Liver (tissue), 8 donors: ENCODE measurements at regions not wholly inside any gene's neighbourhood (a gene's known extent, or its start where the extent isn't known, plus 50 kb on each side); places are given as distances from the start of the nearest gene placed in this dataset.

Experiments used
- DNase-seq: peaks from one replicate; pipeline ENCODE4 v3.0.0-alpha.2; 2017; ENCODE audit warnings: low spot score
- H3K27ac ChIP-seq, 2 donors: one replicate each; pipeline ENCODE4 v1.7.0; 2013; ENCODE audit warnings: inconsistent platforms in 2 of 2, low read length in 2 of 2, control low read depth in 1 of 2, low read depth in 1 of 2, mild to moderate bottlenecking in 1 of 2
- H3K27me3 ChIP-seq, 4 donors: one replicate each; pipeline versions ENCODE4 v1.6.1 to v1.7.0; 2013; ENCODE audit warnings: low read length in 3 of 4, inconsistent platforms in 1 of 4, mild to moderate bottlenecking in 1 of 4, moderate library complexity in 1 of 4; ENCODE audit not compliant: control insufficient read depth in 4 of 4, insufficient read depth in 4 of 4
- H3K36me3 ChIP-seq, 4 donors: one replicate each; pipeline versions ENCODE4 v1.6.1 to v1.7.0; 2013; ENCODE audit warnings: low read length in 3 of 4, mild to moderate bottlenecking in 3 of 4, low read depth in 1 of 4, moderate library complexity in 1 of 4; ENCODE audit not compliant: control insufficient read depth in 4 of 4, insufficient read depth in 3 of 4
- H3K4me1 ChIP-seq, 4 donors: one replicate each; pipeline versions ENCODE4 v1.6.1 to v1.7.0; 2013; ENCODE audit warnings: low read length in 3 of 4, mild to moderate bottlenecking in 3 of 4, moderate library complexity in 1 of 4; ENCODE audit not compliant: control insufficient read depth in 4 of 4, insufficient read depth in 4 of 4
- H3K4me3 ChIP-seq, 3 donors: one replicate each; pipeline versions ENCODE4 v1.6.1 to v1.7.0; 2013; ENCODE audit warnings: low read length in 3 of 3, control low read depth in 1 of 3, low read depth in 1 of 3, mild to moderate bottlenecking in 1 of 3
- H3K9ac ChIP-seq, 2 donors: one replicate each; pipeline ENCODE4 v1.7.0; 2013; ENCODE audit warnings: low read length in 2 of 2, mild to moderate bottlenecking in 2 of 2, moderate library complexity in 2 of 2, control low read depth in 1 of 2, low read depth in 1 of 2
- H3K9me3 ChIP-seq, 4 donors: one replicate each; pipeline versions ENCODE4 v1.6.1 to v1.7.0; 2013; ENCODE audit warnings: low read length in 3 of 4; ENCODE audit not compliant: control insufficient read depth in 4 of 4
- EGR1 ChIP-seq, 2 donors: IDR thresholded peaks; 2 replicates each; pipeline ENCODE4 v1.6.1; 2016 to 2018; ENCODE audit warnings: antibody characterized with exemption in 2 of 2, low read depth in 2 of 2
- FOXA1 ChIP-seq: IDR thresholded peaks from 2 replicates; pipeline ENCODE4 v1.6.1; 2016; ENCODE audit warnings: antibody characterized with exemption
- FOXA2 ChIP-seq: IDR thresholded peaks from 2 replicates; pipeline ENCODE4 v1.6.1; 2016; ENCODE audit warnings: antibody characterized with exemption
- GABPA ChIP-seq, 2 donors: IDR thresholded peaks in 1 of 2; conservative IDR thresholded peaks in 1 of 2; 2 replicates each; pipeline ENCODE4 v1.6.1; 2016; ENCODE audit warnings: antibody characterized with exemption in 2 of 2, mild to moderate bottlenecking in 1 of 2, moderate library complexity in 1 of 2
- HNF4A ChIP-seq, 2 donors: conservative IDR thresholded peaks; 2 replicates each; pipeline ENCODE4 v1.6.1; 2016; ENCODE audit warnings: antibody characterized with exemption in 2 of 2, mild to moderate bottlenecking in 2 of 2
- HNF4G ChIP-seq: IDR thresholded peaks from 2 replicates; pipeline ENCODE4 v1.6.1; 2016; ENCODE audit warnings: antibody characterized with exemption
- JUND ChIP-seq, 2 donors: IDR thresholded peaks; 2 replicates each; pipeline ENCODE4 v1.6.1; 2016; ENCODE audit warnings: antibody characterized with exemption in 2 of 2
- NR2F2 ChIP-seq: IDR thresholded peaks from 2 replicates; pipeline ENCODE4 v1.6.1; 2016; ENCODE audit warnings: antibody characterized with exemption
- RAD21 ChIP-seq, 2 donors: IDR thresholded peaks; 2 replicates each; pipeline ENCODE4 v1.6.1; 2016; ENCODE audit warnings: antibody characterized with exemption in 2 of 2, mild to moderate bottlenecking in 2 of 2
- RXRA ChIP-seq, 2 donors: IDR thresholded peaks; 2 replicates each; pipeline ENCODE4 v1.6.1; 2017 to 2018; ENCODE audit warnings: antibody characterized with exemption in 2 of 2, mild to moderate bottlenecking in 1 of 2
- SP1 ChIP-seq: IDR thresholded peaks from 2 replicates; pipeline ENCODE4 v1.6.1; 2018; ENCODE audit warnings: antibody characterized with exemption, mild to moderate bottlenecking
- TAF1 ChIP-seq: conservative IDR thresholded peaks from 2 replicates; pipeline ENCODE4 v1.6.1; 2016; ENCODE audit warnings: antibody characterized with exemption, mild to moderate bottlenecking
- YY1 ChIP-seq: IDR thresholded peaks from 2 replicates; pipeline ENCODE4 v1.6.1; 2016; ENCODE audit warnings: antibody characterized with exemption, mild to moderate bottlenecking
- WGBS: extraction: QIAGEN DNeasy Blood & Tissue Kit; methylation state at CpG from one replicate; pipeline ENCODE4 v1.1.7; 2013; 5-methylcytosine and 5-hydroxymethylcytosine counted together
- TF ChIP-seq, protein P1 (sequence below): fragments of 150-350 bp; IDR thresholded peaks from 2 replicates; pipeline ENCODE4 v1.5.1; 2017; ENCODE audit warnings: improper control_type of control experiment, low read depth, low read length; ENCODE audit not compliant: missing input control
- TF ChIP-seq, protein P2 (sequence below): IDR thresholded peaks from 2 replicates; pipeline ENCODE4 v1.6.1; 2016; ENCODE audit warnings: antibody characterized with exemption
- TF ChIP-seq, protein P3 (sequence below): IDR thresholded peaks from 2 replicates; pipeline ENCODE4 v1.6.1; 2016; ENCODE audit warnings: antibody characterized with exemption
- TF ChIP-seq, protein P4 (sequence below): IDR thresholded peaks from 2 replicates; pipeline ENCODE4 v1.6.1; 2016; ENCODE audit warnings: antibody characterized with exemption
- TF ChIP-seq, protein P5 (sequence below): IDR thresholded peaks from 2 replicates; pipeline ENCODE4 v1.6.1; 2016; ENCODE audit warnings: antibody characterized with exemption, mild to moderate bottlenecking
- donor health status: healthy.
- donor health status: healthy.
- donor health status: healthy.
- donor health status: healthy.
- donor health status: healthy.

DNA sequence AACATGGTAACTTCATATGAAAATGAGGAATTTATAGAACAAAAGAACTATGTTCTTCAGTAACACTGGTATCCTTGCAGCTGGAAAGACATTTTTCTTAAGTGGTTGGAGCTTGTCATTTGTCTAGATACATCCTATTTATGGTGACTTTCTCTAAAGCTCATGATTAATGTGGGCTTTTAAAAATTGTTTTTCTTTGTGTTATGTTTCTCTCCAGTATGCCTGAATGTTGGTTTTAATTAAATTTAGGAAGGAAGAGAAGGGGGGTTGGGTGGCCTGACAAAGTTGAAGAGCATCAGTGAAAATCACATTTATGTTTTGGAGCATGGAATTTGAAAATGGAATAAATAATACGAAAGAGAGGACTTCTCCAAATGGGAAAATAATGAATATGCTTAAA is 457.1 kb upstream of the ETAA1 start:
- H3K4me3 ChIP-seq = no peak overlapping the region
- H3K9me3 ChIP-seq = peaks cover 0 to 1% (median 0%) of the 10 kb centered on the region in 4 donors
- H3K9ac ChIP-seq = no peak overlapping the region
- no peak overlapping the region for H3K27ac ChIP-seq
- WGBS = 71% methylated on average over 1 of the region's 1 CpG
- no peak for DNase-seq
- TF ChIP-seq SP1 (no peak), TAF1 (no peak), FOXA1 (no peak), YY1 (no peak), JUND (IDR thresholded peaks at IDR 0.05) (no peak), NR2F2 (no peak), RXRA (IDR thresholded peaks at IDR 0.05) (no peak), GABPA (IDR thresholded peaks at IDR 0.05 in 1 of 2, conservative IDR thresholded peaks at IDR 0.05 in 1 of 2) (no peak), HNF4A (conservative IDR thresholded peaks at IDR 0.05) (no peak), EGR1 (IDR thresholded peaks at IDR 0.05; ENCODE audit: low read depth in 2 of 2) (no peak)
- TF ChIP-seq, protein P1, sequence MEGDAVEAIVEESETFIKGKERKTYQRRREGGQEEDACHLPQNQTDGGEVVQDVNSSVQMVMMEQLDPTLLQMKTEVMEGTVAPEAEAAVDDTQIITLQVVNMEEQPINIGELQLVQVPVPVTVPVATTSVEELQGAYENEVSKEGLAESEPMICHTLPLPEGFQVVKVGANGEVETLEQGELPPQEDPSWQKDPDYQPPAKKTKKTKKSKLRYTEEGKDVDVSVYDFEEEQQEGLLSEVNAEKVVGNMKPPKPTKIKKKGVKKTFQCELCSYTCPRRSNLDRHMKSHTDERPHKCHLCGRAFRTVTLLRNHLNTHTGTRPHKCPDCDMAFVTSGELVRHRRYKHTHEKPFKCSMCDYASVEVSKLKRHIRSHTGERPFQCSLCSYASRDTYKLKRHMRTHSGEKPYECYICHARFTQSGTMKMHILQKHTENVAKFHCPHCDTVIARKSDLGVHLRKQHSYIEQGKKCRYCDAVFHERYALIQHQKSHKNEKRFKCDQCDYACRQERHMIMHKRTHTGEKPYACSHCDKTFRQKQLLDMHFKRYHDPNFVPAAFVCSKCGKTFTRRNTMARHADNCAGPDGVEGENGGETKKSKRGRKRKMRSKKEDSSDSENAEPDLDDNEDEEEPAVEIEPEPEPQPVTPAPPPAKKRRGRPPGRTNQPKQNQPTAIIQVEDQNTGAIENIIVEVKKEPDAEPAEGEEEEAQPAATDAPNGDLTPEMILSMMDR = no peak
- TF ChIP-seq, protein P2, sequence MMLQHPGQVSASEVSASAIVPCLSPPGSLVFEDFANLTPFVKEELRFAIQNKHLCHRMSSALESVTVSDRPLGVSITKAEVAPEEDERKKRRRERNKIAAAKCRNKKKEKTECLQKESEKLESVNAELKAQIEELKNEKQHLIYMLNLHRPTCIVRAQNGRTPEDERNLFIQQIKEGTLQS = no peak
- TF ChIP-seq, protein P3, sequence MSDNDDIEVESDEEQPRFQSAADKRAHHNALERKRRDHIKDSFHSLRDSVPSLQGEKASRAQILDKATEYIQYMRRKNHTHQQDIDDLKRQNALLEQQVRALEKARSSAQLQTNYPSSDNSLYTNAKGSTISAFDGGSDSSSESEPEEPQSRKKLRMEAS = no peak
- TF ChIP-seq, protein P4, sequence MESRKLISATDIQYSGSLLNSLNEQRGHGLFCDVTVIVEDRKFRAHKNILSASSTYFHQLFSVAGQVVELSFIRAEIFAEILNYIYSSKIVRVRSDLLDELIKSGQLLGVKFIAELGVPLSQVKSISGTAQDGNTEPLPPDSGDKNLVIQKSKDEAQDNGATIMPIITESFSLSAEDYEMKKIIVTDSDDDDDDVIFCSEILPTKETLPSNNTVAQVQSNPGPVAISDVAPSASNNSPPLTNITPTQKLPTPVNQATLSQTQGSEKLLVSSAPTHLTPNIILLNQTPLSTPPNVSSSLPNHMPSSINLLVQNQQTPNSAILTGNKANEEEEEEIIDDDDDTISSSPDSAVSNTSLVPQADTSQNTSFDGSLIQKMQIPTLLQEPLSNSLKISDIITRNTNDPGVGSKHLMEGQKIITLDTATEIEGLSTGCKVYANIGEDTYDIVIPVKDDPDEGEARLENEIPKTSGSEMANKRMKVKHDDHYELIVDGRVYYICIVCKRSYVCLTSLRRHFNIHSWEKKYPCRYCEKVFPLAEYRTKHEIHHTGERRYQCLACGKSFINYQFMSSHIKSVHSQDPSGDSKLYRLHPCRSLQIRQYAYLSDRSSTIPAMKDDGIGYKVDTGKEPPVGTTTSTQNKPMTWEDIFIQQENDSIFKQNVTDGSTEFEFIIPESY = no peak
- H3K36me3 ChIP-seq = no peaks in the 10 kb centered on the region
- peaks cover 0 to 2% (median 0%) of the 10 kb centered on the region in 4 donors for H3K27me3 ChIP-seq
- H3K4me1 ChIP-seq = no peaks in the 10 kb centered on the region

DNA sequence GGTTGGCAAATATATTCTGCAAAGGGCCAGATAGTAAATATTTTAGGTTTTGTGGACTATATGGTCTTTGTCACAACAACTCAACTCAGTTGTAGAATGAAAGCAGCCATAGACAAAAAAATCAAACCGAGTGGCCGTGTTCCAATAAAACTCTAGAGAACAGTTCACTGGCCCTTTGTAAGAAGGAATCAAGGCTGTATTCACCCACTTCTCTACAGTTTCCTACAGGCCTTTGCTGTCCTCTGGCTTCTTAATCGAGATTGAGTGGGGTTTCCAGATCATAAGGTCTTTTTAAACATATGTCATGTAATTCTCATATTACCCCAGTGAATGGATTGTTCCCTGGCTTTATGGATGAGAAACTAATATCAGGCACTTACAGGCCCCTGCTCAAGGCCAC is 448.9 kb upstream of the ETAA1 start:
- Histone ChIP-seq H3K27ac (no peak overlapping the region), H3K27me3 (peaks cover 0 to 7% (median 0%) of the 10 kb centered on the region in 4 donors), H3K9me3 (no peaks in the 10 kb centered on the region), H3K36me3 (no peaks in the 10 kb centered on the region), H3K4me1 (no peaks in the 10 kb centered on the region), H3K9ac (no peak overlapping the region), H3K4me3 (no peak overlapping the region)
- DNase-seq = no peak
- 84% methylated on average over 3 of the region's 3 CpGs for WGBS
- TF ChIP-seq HNF4G (no peak), RXRA (IDR thresholded peaks at IDR 0.05) (no peak), HNF4A (conservative IDR thresholded peaks at IDR 0.05) (no peak), FOXA2 (no peak), NR2F2 (no peak), RAD21 (IDR thresholded peaks at IDR 0.05) (no peak), SP1 (no peak), FOXA1 (no peak), JUND (IDR thresholded peaks at IDR 0.05) (no peak), TAF1 (no peak), EGR1 (IDR thresholded peaks at IDR 0.05; ENCODE audit: low read depth in 2 of 2) (no peak), YY1 (no peak), GABPA (IDR thresholded peaks at IDR 0.05 in 1 of 2, conservative IDR thresholded peaks at IDR 0.05 in 1 of 2) (no peak)
- TF ChIP-seq, protein P5, sequence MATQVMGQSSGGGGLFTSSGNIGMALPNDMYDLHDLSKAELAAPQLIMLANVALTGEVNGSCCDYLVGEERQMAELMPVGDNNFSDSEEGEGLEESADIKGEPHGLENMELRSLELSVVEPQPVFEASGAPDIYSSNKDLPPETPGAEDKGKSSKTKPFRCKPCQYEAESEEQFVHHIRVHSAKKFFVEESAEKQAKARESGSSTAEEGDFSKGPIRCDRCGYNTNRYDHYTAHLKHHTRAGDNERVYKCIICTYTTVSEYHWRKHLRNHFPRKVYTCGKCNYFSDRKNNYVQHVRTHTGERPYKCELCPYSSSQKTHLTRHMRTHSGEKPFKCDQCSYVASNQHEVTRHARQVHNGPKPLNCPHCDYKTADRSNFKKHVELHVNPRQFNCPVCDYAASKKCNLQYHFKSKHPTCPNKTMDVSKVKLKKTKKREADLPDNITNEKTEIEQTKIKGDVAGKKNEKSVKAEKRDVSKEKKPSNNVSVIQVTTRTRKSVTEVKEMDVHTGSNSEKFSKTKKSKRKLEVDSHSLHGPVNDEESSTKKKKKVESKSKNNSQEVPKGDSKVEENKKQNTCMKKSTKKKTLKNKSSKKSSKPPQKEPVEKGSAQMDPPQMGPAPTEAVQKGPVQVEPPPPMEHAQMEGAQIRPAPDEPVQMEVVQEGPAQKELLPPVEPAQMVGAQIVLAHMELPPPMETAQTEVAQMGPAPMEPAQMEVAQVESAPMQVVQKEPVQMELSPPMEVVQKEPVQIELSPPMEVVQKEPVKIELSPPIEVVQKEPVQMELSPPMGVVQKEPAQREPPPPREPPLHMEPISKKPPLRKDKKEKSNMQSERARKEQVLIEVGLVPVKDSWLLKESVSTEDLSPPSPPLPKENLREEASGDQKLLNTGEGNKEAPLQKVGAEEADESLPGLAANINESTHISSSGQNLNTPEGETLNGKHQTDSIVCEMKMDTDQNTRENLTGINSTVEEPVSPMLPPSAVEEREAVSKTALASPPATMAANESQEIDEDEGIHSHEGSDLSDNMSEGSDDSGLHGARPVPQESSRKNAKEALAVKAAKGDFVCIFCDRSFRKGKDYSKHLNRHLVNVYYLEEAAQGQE = no peak
- TF ChIP-seq, protein P2 = no peak
- TF ChIP-seq, protein P1 = no peak
- TF ChIP-seq, protein P3 = no peak
- TF ChIP-seq, protein P4 = no peak
